CD14-positive monocyte (primary cell): ENCODE measurements at regions not wholly inside any gene's neighbourhood (a gene's known extent, or its start where the extent isn't known, plus 50 kb on each side); places are given as distances from the start of the nearest gene placed in this dataset.

Experiments used
- DNase-seq, 3 donors: peaks; one replicate each; pipeline ENCODE4 v3.0.0-alpha.2; 2011 to 2022
- H2AFZ ChIP-seq: 2 replicates; pipeline ENCODE4 v1.6.0; 2012; ENCODE audit warnings: mild to moderate bottlenecking, low read depth, low read length, inconsistent platforms; ENCODE audit not compliant: insufficient read depth, poor library complexity, severe bottlenecking
- H3K27ac ChIP-seq, 2 donors: 1 replicate in 1 of 2; 2 replicates in 1 of 2; pipeline ENCODE4 v1.5.1; 2012 to 2013; ENCODE audit warnings: low read length in 2 of 2, control low read depth in 1 of 2, inconsistent platforms in 1 of 2, low read depth in 1 of 2, mild to moderate bottlenecking in 1 of 2
- H3K27me3 ChIP-seq, 2 donors: one replicate each; pipeline versions ENCODE4 v1.6.0 to v1.6.1; 2011 to 2013; ENCODE audit warnings: low read length in 2 of 2; ENCODE audit not compliant: control insufficient read depth in 2 of 2, insufficient read depth in 2 of 2
- H3K36me3 ChIP-seq, 2 donors: replicated peaks in 1 of 2; 1 replicate in 1 of 2; 2 replicates in 1 of 2; pipeline versions ENCODE4 v1.5.1 to v1.6.1; 2012 to 2013; ENCODE audit warnings: low read length in 2 of 2, control low read depth in 1 of 2, inconsistent platforms in 1 of 2, mild to moderate bottlenecking in 1 of 2; ENCODE audit not compliant: insufficient read depth in 2 of 2, control insufficient read depth in 1 of 2
- H3K4me1 ChIP-seq, 2 donors: 1 replicate in 1 of 2; 2 replicates in 1 of 2; pipeline versions ENCODE4 v1.5.1 to v1.6.1; 2012 to 2013; ENCODE audit warnings: low read length in 2 of 2, control low read depth in 1 of 2, inconsistent platforms in 1 of 2, mild to moderate bottlenecking in 1 of 2, moderate library complexity in 1 of 2; ENCODE audit not compliant: insufficient read depth in 2 of 2, control insufficient read depth in 1 of 2
- H3K4me2 ChIP-seq: replicated peaks from 2 replicates; pipeline ENCODE3; 2012; ENCODE audit warnings: low read length, moderate library complexity, mild to moderate bottlenecking; ENCODE audit not compliant: poor library complexity, severe bottlenecking; ENCODE audit errors: extremely low read depth
- H3K4me3 ChIP-seq, 3 experiments: fragments of 200-600 bp in 1 of 3; sonication (generic) in 1 of 3; replicated peaks in 1 of 3; 1 replicate in 2 of 3; 2 replicates in 1 of 3; pipeline ENCODE4 v1.5.1; 2011 to 2013; ENCODE audit warnings: low read length in 3 of 3, mild to moderate bottlenecking in 3 of 3, control low read depth in 2 of 3, low read depth in 2 of 3, inconsistent platforms in 1 of 3, moderate library complexity in 1 of 3
- H3K79me2 ChIP-seq: 2 replicates; pipeline ENCODE4 v1.6.0; 2012; ENCODE audit warnings: mild to moderate bottlenecking, control low read depth, inconsistent platforms, low read length, moderate library complexity; ENCODE audit not compliant: insufficient read depth
- H3K9ac ChIP-seq: 2 replicates; pipeline ENCODE4 v1.6.0; 2017; ENCODE audit warnings: low read length, mild to moderate bottlenecking; ENCODE audit not compliant: insufficient read depth, poor library complexity, severe bottlenecking
- H3K9me3 ChIP-seq, 2 donors: replicated peaks in 1 of 2; 1 replicate in 1 of 2; 2 replicates in 1 of 2; pipeline versions ENCODE4 v1.5.1 to v1.6.1; 2012 to 2013; ENCODE audit warnings: low read length in 2 of 2, control low read depth in 1 of 2; ENCODE audit not compliant: control insufficient read depth in 1 of 2, insufficient read depth in 1 of 2
- H4K20me1 ChIP-seq: 2 replicates; pipeline ENCODE4 v1.6.0; 2012; ENCODE audit warnings: mild to moderate bottlenecking, low read length, control low read depth, moderate library complexity; ENCODE audit not compliant: insufficient read depth
- H3K27ac Mint-ChIP-seq, 7 donors: one replicate each; pipeline ENCODE4 v1.8.0; 2020; ENCODE audit warnings: mild to moderate bottlenecking in 7 of 7, mixed read lengths in 7 of 7, moderate library complexity in 6 of 7, inconsistent platforms in 2 of 7
- H3K27me3 Mint-ChIP-seq, 3 donors: one replicate each; pipeline ENCODE4 v1.8.0; 2021 to 2022; ENCODE audit warnings: low read depth in 3 of 3, mild to moderate bottlenecking in 3 of 3, mixed read lengths in 3 of 3, moderate library complexity in 3 of 3, inconsistent platforms in 1 of 3
- H3K36me3 Mint-ChIP-seq, 2 donors: one replicate each; pipeline ENCODE4 v1.8.0; 2020; ENCODE audit warnings: mixed read lengths in 2 of 2, inconsistent platforms in 1 of 2, mild to moderate bottlenecking in 1 of 2
- H3K4me1 Mint-ChIP-seq: one replicate; pipeline ENCODE4 v1.8.0; 2020; ENCODE audit warnings: mild to moderate bottlenecking, mixed read lengths
- H3K4me3 Mint-ChIP-seq, 2 donors: one replicate each; pipeline ENCODE4 v1.8.0; 2020; ENCODE audit warnings: mild to moderate bottlenecking in 2 of 2, mixed read lengths in 2 of 2, moderate library complexity in 1 of 2
- H3K9me3 Mint-ChIP-seq, 7 donors: one replicate each; pipeline ENCODE4 v1.8.0; 2020 to 2022; ENCODE audit warnings: mixed read lengths in 7 of 7, mild to moderate bottlenecking in 6 of 7, moderate library complexity in 6 of 7, inconsistent platforms in 2 of 7
- WGBS: methylation state at CpG from one replicate; pipeline ENCODE4 v1.1.5; 2013; ENCODE audit warnings: missing lambda C conversion rate; ENCODE audit not compliant: insufficient coverage; 5-methylcytosine and 5-hydroxymethylcytosine counted together
- intact Hi-C, 2 donors: fragments of 100-400 bp; cut with micrococcal nuclease; formaldehyde crosslinking; loops; one replicate each; pipeline versions ENCODE4 v1.15.0 to v1.15.1; 2023
- TF ChIP-seq, protein P1 (sequence below): fragments of 200-600 bp; IDR thresholded peaks from one replicate; pipeline ENCODE4 v1.8.0; 2022; ENCODE audit warnings: antibody characterized with exemption, mild to moderate bottlenecking

DNA sequence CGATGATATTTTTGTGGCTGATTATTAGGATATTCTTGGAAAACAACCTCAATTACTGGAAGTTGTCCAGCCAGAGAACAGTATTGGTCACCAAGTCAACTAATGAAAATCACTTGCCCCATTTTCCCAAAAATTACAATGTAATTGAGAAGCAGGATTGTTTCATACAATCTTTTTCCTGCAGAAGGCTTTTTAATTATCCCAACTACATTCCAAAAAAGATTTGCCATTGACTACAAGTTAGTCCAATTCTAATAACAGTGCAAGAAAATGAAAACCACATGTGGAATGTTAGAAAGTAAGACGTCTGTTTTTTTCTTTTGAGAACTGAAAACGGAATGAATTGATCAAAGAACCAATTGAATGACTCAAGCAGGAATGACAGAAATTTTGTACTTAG is 1195.8 kb downstream of the SORCS1 start:
- no peak overlapping the region for H3K27ac Mint-ChIP-seq
- Histone ChIP-seq H3K27ac (no peak overlapping the region), H3K4me1 (no peaks in the 10 kb centered on the region), H3K9me3 (no peaks in the 10 kb centered on the region), H3K9ac (no peak overlapping the region), H4K20me1 (no peaks in the 10 kb centered on the region), H3K27me3 (no peaks in the 10 kb centered on the region), H2AFZ (no peak overlapping the region), H3K4me2 (no peak overlapping the region), H3K36me3 (no peaks in the 10 kb centered on the region), H3K79me2 (no peaks in the 10 kb centered on the region), H3K4me3 (no peak overlapping the region)
- H3K9me3 Mint-ChIP-seq = peaks cover 0 to 3% (median 0%) of the 10 kb centered on the region in 7 donors
- WGBS = 82% methylated on average over 2 of the region's 3 CpGs
- DNase-seq = no peak
- TF ChIP-seq, protein P1, sequence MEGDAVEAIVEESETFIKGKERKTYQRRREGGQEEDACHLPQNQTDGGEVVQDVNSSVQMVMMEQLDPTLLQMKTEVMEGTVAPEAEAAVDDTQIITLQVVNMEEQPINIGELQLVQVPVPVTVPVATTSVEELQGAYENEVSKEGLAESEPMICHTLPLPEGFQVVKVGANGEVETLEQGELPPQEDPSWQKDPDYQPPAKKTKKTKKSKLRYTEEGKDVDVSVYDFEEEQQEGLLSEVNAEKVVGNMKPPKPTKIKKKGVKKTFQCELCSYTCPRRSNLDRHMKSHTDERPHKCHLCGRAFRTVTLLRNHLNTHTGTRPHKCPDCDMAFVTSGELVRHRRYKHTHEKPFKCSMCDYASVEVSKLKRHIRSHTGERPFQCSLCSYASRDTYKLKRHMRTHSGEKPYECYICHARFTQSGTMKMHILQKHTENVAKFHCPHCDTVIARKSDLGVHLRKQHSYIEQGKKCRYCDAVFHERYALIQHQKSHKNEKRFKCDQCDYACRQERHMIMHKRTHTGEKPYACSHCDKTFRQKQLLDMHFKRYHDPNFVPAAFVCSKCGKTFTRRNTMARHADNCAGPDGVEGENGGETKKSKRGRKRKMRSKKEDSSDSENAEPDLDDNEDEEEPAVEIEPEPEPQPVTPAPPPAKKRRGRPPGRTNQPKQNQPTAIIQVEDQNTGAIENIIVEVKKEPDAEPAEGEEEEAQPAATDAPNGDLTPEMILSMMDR = no peak
- H3K4me1 Mint-ChIP-seq = no peaks in the 10 kb centered on the region
- H3K36me3 Mint-ChIP-seq = no peaks in the 10 kb centered on the region
- intact Hi-C loops = no loop called here
- no peak overlapping the region for H3K4me3 Mint-ChIP-seq
- no peaks in the 10 kb centered on the region for H3K27me3 Mint-ChIP-seq

DNA sequence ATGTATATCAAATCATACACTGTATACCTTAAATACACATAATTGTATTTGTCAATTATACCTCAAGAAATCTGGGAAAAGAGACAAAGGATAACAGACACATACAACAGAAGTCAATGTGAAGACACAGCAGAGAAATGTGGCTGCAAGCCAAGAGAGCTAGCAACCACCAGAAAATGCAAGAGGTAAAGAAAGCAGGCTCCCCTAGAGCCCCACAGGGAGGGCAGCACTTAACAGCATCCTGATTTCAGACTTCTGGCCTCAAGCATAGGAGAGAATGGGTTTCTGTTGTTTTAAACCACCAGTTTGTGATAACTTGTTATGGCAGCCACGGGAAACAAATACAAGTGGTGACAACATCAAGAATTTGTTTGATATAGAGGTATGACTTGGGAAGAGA is 1197.2 kb downstream of the SORCS1 start:
- H3K9me3 Mint-ChIP-seq = peaks cover 0 to 3% (median 0%) of the 10 kb centered on the region in 7 donors
- no CpG with 5 or more reads among the region's 1 CpG for WGBS

More for the DNA sequence above, 1197.2 kb downstream of the SORCS1 start:
- Histone ChIP-seq H3K4me3 (no peak overlapping the region), H3K4me1 (no peaks in the 10 kb centered on the region), H3K79me2 (no peaks in the 10 kb centered on the region), H3K4me2 (no peak overlapping the region), H3K36me3 (no peaks in the 10 kb centered on the region), H3K27ac (no peak overlapping the region), H4K20me1 (no peaks in the 10 kb centered on the region), H3K9me3 (no peaks in the 10 kb centered on the region), H2AFZ (no peak overlapping the region), H3K27me3 (no peaks in the 10 kb centered on the region), H3K9ac (no peak overlapping the region)
- intact Hi-C loops = no loop called here
- TF ChIP-seq, protein P1 = no peak
- H3K36me3 Mint-ChIP-seq = no peaks in the 10 kb centered on the region
- no peak overlapping the region for H3K4me3 Mint-ChIP-seq
- no peaks in the 10 kb centered on the region for H3K4me1 Mint-ChIP-seq
- peaks cover 0 to 2% (median 0%) of the 10 kb centered on the region in 3 donors for H3K27me3 Mint-ChIP-seq
- no peak overlapping the region for H3K27ac Mint-ChIP-seq
- no peak for DNase-seq
